C4-2B (cell line): ENCODE measurements at regions not wholly inside any gene's neighbourhood (a gene's known extent, or its start where the extent isn't known, plus 50 kb on each side); places are given as distances from the start of the nearest gene placed in this dataset.

ENCODE experiments used
- ZFX ChIP-seq: fragments of 450-650 bp; IDR thresholded peaks from 2 replicates; pipeline ENCODE4 v1.6.1; 2017
- TF ChIP-seq, protein P1 (sequence below): fragments of 450-650 bp; conservative IDR thresholded peaks from 2 replicates; pipeline ENCODE4 v1.5.1; 2017; ENCODE audit warnings: mild to moderate bottlenecking

DNA sequence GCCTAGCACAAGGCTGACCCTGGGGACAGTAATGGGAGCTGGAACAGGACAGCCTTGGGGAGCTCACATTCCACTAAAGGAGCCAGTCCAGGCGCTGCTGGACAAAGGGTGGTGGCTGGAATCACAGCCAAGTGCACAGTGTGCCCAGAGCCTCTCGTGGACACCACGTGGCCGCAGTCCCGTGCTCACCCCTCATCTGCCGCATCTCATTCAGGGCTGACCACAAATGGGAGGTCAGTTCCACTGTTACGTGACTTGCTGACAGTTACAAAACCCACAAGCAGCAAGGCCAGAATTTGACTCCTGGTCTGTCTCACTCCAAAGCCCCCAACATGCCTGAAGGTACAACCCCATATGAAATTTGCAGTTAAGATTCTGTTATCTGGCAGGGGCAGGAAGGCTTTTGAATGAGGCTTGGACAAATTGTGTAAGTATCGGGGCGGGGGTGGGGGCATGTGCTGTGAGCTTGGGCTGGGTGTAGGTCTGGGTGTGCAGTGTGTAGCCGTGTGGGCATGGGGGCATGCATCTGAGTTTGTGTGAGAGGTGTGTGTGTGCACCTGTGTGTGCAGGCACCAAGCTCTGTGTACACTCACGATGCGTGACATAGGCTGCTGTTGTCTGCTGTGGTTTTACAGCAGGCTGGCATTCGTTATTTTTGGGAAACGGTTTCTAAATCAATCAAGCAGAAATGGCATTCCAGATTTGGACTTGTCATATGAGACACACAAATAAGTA lies 301.7 kb downstream of the BRD1 start:
- TF ChIP-seq, protein P1, sequence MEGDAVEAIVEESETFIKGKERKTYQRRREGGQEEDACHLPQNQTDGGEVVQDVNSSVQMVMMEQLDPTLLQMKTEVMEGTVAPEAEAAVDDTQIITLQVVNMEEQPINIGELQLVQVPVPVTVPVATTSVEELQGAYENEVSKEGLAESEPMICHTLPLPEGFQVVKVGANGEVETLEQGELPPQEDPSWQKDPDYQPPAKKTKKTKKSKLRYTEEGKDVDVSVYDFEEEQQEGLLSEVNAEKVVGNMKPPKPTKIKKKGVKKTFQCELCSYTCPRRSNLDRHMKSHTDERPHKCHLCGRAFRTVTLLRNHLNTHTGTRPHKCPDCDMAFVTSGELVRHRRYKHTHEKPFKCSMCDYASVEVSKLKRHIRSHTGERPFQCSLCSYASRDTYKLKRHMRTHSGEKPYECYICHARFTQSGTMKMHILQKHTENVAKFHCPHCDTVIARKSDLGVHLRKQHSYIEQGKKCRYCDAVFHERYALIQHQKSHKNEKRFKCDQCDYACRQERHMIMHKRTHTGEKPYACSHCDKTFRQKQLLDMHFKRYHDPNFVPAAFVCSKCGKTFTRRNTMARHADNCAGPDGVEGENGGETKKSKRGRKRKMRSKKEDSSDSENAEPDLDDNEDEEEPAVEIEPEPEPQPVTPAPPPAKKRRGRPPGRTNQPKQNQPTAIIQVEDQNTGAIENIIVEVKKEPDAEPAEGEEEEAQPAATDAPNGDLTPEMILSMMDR, result no peak
- TF ChIP-seq ZFX, result no peak
